ENCODE measurements at regions not wholly inside any gene's neighbourhood (a gene's known extent, or its start where the extent isn't known, plus 50 kb on each side); places are given as distances from the start of the nearest gene placed in this dataset.

DNA sequence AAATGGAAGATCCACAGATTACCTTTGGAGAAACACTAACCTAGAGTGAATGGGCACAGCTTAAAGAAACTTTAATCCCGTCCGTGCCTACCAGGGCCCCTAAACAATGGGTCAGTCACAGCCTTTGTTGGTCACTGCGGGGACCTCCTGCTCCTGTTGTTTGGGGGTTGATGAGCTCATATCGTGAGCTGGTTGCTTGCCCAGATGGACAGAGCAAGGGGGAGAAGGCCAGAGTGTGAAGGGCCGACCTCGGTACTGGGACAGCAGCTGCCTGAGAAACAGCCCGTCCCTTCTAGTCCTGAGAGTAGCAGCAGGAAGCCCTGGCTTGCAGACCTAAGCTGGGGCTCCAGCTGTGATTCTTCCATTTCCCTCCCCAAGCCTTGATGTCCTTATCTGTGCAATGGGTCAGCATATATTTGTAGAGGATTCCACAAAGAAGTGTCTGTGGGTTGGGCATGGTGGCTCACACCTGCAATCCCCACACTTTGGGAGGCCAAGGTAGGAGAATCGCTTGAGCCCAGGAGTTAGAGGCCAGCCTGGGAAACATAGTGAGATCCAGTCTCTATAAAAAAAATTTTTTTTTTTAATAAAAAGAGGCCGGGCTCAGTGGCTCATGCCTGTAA lies 69.6 kb upstream of the SLC34A2 start:
- TF ChIP-seq, protein P1, sequence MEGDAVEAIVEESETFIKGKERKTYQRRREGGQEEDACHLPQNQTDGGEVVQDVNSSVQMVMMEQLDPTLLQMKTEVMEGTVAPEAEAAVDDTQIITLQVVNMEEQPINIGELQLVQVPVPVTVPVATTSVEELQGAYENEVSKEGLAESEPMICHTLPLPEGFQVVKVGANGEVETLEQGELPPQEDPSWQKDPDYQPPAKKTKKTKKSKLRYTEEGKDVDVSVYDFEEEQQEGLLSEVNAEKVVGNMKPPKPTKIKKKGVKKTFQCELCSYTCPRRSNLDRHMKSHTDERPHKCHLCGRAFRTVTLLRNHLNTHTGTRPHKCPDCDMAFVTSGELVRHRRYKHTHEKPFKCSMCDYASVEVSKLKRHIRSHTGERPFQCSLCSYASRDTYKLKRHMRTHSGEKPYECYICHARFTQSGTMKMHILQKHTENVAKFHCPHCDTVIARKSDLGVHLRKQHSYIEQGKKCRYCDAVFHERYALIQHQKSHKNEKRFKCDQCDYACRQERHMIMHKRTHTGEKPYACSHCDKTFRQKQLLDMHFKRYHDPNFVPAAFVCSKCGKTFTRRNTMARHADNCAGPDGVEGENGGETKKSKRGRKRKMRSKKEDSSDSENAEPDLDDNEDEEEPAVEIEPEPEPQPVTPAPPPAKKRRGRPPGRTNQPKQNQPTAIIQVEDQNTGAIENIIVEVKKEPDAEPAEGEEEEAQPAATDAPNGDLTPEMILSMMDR (conservative IDR thresholded peaks at IDR 0.05; ENCODE audit: low read depth, low read length) = no peak
- no peak for TF ChIP-seq EZH2 (IDR thresholded peaks at IDR 0.05; ENCODE audit: borderline replicate concordance, low read depth, low read length, poor library complexity, severe bottlenecking)

Measured in A673 (cell line).